ENCODE measurements at regions not wholly inside any gene's neighbourhood (a gene's known extent, or its start where the extent isn't known, plus 50 kb on each side); places are given as distances from the start of the nearest gene placed in this dataset.

DNA sequence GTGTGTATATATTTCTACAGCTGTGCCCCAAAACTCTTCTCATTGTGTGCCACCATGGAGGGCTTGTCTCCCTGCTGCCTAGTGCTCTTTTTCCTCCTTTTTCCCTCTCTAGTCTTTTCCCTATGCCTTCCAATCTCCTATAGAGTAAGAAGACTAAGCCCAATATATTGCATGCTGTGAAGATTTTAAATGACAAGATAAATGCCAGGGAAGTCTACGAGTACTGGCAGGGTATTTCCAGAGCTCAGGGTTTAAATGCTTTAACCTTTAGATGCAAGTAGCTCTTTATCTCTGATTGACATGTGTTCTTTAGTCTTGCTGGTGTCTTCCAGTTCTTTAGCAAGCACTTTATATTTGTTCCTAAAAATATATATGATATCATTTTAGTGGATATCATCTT is 200.7 kb downstream of the SLITRK1 start:
- TF ChIP-seq CTCF (IDR thresholded peaks at IDR 0.05; ENCODE audit: poor library complexity) = no peak
- no peak for TF ChIP-seq EZH2phosphoT487 (IDR thresholded peaks at IDR 0.05; ENCODE audit: low read depth, severe bottlenecking, unreplicated experiment)

All from hepatocyte (in vitro differentiated cells).